ENCODE measurements at regions not wholly inside any gene's neighbourhood (a gene's known extent, or its start where the extent isn't known, plus 50 kb on each side); places are given as distances from the start of the nearest gene placed in this dataset.
"Not testable (repeated sequence)": the region's sequence is repeated elsewhere in the genome, so short reads cannot be mapped to it uniquely, and the experiment has no call there.

GRCh38 chr5:20974426-20974825 lies 986.4 kb upstream of the CDH18 start:
- DNase-seq (ENCODE audit: low read depth): peak; percentile 5
- no peak overlapping the region for H3K4me3 ChIP-seq (ENCODE audit: low read depth, low read length)
- TF ChIP-seq CTCF (conservative IDR thresholded peaks at IDR 0.05; ENCODE audit: low read depth, low read length): no peak

DNA sequence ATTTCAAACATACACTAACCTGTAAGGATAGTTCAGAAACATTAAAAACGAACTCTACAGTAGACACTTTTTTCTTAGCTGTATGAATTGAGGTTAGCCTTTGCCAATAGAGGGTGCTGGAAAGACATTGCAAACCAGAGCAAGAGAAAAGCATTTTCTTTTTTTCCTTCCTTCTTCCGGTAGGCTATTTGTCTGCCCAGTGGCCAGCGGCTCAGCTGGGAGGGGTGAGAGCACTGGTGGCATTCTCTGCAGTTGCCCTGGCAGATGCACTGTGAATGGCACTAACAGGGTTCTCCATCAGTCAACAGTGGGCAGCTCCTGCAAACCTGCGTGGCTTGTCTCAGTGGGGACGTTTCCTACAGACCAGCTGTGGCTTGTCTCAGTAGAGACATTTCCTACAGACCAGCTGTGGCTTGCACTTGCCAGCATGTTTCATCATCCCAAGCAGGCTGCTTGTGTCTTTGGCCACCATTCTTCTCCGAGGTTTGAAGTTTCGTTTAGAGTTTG lies 984.5 kb upstream of the CDH18 start:
- TF ChIP-seq CTCF (conservative IDR thresholded peaks at IDR 0.05; ENCODE audit: low read depth, low read length): peak; percentile 65
- peak; percentile 62 for DNase-seq (ENCODE audit: low read depth)
- peak overlapping the region; percentile 49 for H3K4me3 ChIP-seq (ENCODE audit: low read depth, low read length)

DNA sequence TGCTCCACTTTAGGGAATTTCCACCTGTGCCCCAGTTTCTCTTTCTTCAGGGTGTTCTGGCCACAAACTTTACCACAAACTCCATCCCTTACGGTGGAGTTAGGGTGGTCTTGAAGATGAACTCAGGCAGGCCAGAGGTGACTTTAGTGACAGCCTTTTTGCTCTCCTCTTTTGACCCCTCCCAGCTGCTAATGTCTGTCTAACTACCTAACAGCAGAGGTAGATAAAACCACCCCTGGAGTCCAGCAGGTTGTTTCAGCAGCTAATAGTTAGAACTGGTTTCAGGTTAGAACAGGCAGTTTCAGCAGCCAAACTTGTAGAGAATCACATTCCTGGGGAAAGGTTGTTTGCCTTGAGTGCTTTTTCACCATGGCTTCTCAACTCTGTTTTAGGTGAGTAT lies 971.3 kb upstream of the CDH18 start:
- no peak overlapping the region for H3K4me3 ChIP-seq (ENCODE audit: low read depth, low read length)
- DNase-seq (ENCODE audit: low read depth): no peak
- no peak for TF ChIP-seq CTCF (conservative IDR thresholded peaks at IDR 0.05; ENCODE audit: low read depth, low read length)

GRCh38 chr5:20958641-20959040 lies 970.6 kb upstream of the CDH18 start:
- TF ChIP-seq CTCF (conservative IDR thresholded peaks at IDR 0.05; ENCODE audit: low read depth, low read length): no peak

GRCh38 chr5:20956134-20956533 lies 968.1 kb upstream of the CDH18 start:
- TF ChIP-seq CTCF (conservative IDR thresholded peaks at IDR 0.05; ENCODE audit: low read depth, low read length): no peak
- H3K4me3 ChIP-seq (ENCODE audit: low read depth, low read length): no peak overlapping the region
- DNase-seq (ENCODE audit: low read depth): no peak

More at GRCh38 chr5:20958641-20959040, 970.6 kb upstream of the CDH18 start:
- no peak for DNase-seq (ENCODE audit: low read depth)
- H3K4me3 ChIP-seq (ENCODE audit: low read depth, low read length): no peak overlapping the region

GRCh38 chr5:20949636-20950035 lies 961.6 kb upstream of the CDH18 start:
- no peak overlapping the region for H3K4me3 ChIP-seq (ENCODE audit: low read depth, low read length)
- TF ChIP-seq CTCF (conservative IDR thresholded peaks at IDR 0.05; ENCODE audit: low read depth, low read length): no peak
- DNase-seq (ENCODE audit: low read depth): peak; percentile 10

- H3K4me3 ChIP-seq (ENCODE audit: low read depth, low read length); DNase-seq (ENCODE audit: low read depth): not testable (repeated sequence)
Observed at GRCh38 chr5:20943183-20943971, 955.4 kb upstream of the CDH18 start.

- not testable (repeated sequence) for H3K4me3 ChIP-seq (ENCODE audit: low read depth, low read length); DNase-seq (ENCODE audit: low read depth)
Observed at GRCh38 chr5:20942603-20943002, 954.6 kb upstream of the CDH18 start.

- not testable (repeated sequence) for H3K4me3 ChIP-seq (ENCODE audit: low read depth, low read length); DNase-seq (ENCODE audit: low read depth)
Observed at GRCh38 chr5:20940786-20941185, 952.8 kb upstream of the CDH18 start.

- H3K4me3 ChIP-seq (ENCODE audit: low read depth, low read length); DNase-seq (ENCODE audit: low read depth): not testable (repeated sequence)
Observed at GRCh38 chr5:20890936-20891335, 902.9 kb upstream of the CDH18 start.

DNA sequence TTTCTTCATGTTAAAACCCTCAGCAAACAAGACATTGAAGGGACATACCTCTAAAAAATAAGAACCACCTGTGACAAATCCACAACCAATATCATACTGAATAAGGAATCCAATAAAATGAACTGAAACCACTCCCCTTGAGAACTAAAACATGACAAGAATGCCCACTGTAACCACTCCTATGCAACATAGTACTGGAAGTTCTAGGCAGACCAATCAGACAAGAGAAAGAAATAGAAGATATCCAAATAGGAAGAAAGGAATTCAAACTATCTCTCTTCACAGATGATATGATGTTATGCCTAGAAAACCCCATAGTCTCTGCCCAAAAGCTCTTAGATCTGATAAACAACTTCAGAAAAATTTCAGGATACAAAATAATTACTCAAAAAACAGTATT lies 887.7 kb upstream of the CDH18 start:
- peak; percentile 0 for DNase-seq (ENCODE audit: low read depth)
- H3K4me3 ChIP-seq (ENCODE audit: low read depth, low read length): not testable (repeated sequence)

- DNase-seq (ENCODE audit: low read depth): not testable (repeated sequence)
Observed at GRCh38 chr5:20865892-20866291, 877.9 kb upstream of the CDH18 start.

More at GRCh38 chr5:20865892-20866291, 877.9 kb upstream of the CDH18 start:
- H3K4me3 ChIP-seq (ENCODE audit: low read depth, low read length): not testable (repeated sequence)

Data from choroid plexus epithelial cell (primary cell).